ENCODE measurements at regions not wholly inside any gene's neighbourhood (a gene's known extent, or its start where the extent isn't known, plus 50 kb on each side); places are given as distances from the start of the nearest gene placed in this dataset.

- Histone ChIP-seq H3K36me3 (ENCODE audit: control insufficient read depth in 1 of 2, insufficient read depth in 2 of 2, low read depth in 1 of 2, low read length in 2 of 2) (no peaks in the 10 kb centered on the region), H3K9me3 (ENCODE audit: control insufficient read depth, low read length) (no peaks in the 10 kb centered on the region), H4K91ac (ENCODE audit: low read length) (no peak overlapping the region), H3K27ac (ENCODE audit: low read length, poor library complexity, severe bottlenecking) (no peak overlapping the region), H2BK12ac (ENCODE audit: low read length in 2 of 2) (no peak overlapping the region), H3K4me3 (ENCODE audit: insufficient read depth in 1 of 2, low read depth in 1 of 2, low read length in 2 of 2) (no peak overlapping the region), H2AFZ (ENCODE audit: low read depth, low read length) (no peak overlapping the region), H3K4ac (ENCODE audit: low read depth in 1 of 2, low read length in 2 of 2) (no peak overlapping the region), H3K27me3 (ENCODE audit: control insufficient read depth in 1 of 2, insufficient read depth in 1 of 2, low read length in 2 of 2) (no peaks in the 10 kb centered on the region), H3K23ac (ENCODE audit: low read length in 2 of 2) (no peak overlapping the region), H4K8ac (ENCODE audit: low read length) (no peak overlapping the region), H3K9ac (ENCODE audit: low read length) (no peak overlapping the region), H2BK15ac (ENCODE audit: low read depth, poor library complexity, severe bottlenecking) (no peak overlapping the region), H3K79me1 (replicated peaks; ENCODE audit: low read length, poor library complexity, severe bottlenecking) (no peaks in the 10 kb centered on the region), H2AK5ac (ENCODE audit: low read length, severe bottlenecking) (no peak overlapping the region), H3K4me1 (ENCODE audit: control insufficient read depth, insufficient read depth, low read depth, low read length) (no peaks in the 10 kb centered on the region), H3K18ac (ENCODE audit: low read depth in 1 of 2, low read length in 2 of 2) (peak overlapping the region in 1 of 2 experiments; percentile 2), H3K14ac (ENCODE audit: low read length in 2 of 2) (peak overlapping the region in 1 of 2 experiments; percentile 9), H3K4me2 (ENCODE audit: low read length, poor library complexity, severe bottlenecking) (no peak overlapping the region), H2BK120ac (ENCODE audit: low read depth, low read length) (peak overlapping the region; percentile 8), H2BK5ac (ENCODE audit: low read depth, low read length, poor library complexity, severe bottlenecking) (no peak overlapping the region)
- WGBS = 100% methylated on average over 2 of the region's 2 CpGs
- peak; percentile 3 for DNase-seq
Measured at GRCh38 chr18:70411307-70411706, 122.5 kb downstream of the SOCS6 start.

- H3K14ac ChIP-seq (ENCODE audit: low read length in 2 of 2) = no peak overlapping the region
- no peak overlapping the region for H3K23ac ChIP-seq (ENCODE audit: low read length in 2 of 2)
- H3K9me3 ChIP-seq (ENCODE audit: control insufficient read depth, low read length) = no peaks in the 10 kb centered on the region
- WGBS = 88% methylated on average over 3 of the region's 3 CpGs
- H3K9ac ChIP-seq (ENCODE audit: low read length) = no peak overlapping the region
- no peak overlapping the region for H2BK120ac ChIP-seq (ENCODE audit: low read depth, low read length)
- H3K4me2 ChIP-seq (ENCODE audit: low read length, poor library complexity, severe bottlenecking) = no peak overlapping the region
- no peak overlapping the region for H2BK12ac ChIP-seq (ENCODE audit: low read length in 2 of 2)
- no peak overlapping the region for H3K27ac ChIP-seq (ENCODE audit: low read length, poor library complexity, severe bottlenecking)
- DNase-seq = no peak
- no peak overlapping the region for H3K4ac ChIP-seq (ENCODE audit: low read depth in 1 of 2, low read length in 2 of 2)
- no peak overlapping the region for H3K18ac ChIP-seq (ENCODE audit: low read depth in 1 of 2, low read length in 2 of 2)
- no peak overlapping the region for H3K4me3 ChIP-seq (ENCODE audit: insufficient read depth in 1 of 2, low read depth in 1 of 2, low read length in 2 of 2)
- H3K36me3 ChIP-seq (ENCODE audit: control insufficient read depth in 1 of 2, insufficient read depth in 2 of 2, low read depth in 1 of 2, low read length in 2 of 2) = no peaks in the 10 kb centered on the region
- no peak overlapping the region for H2BK15ac ChIP-seq (ENCODE audit: low read depth, poor library complexity, severe bottlenecking)
- H2AK5ac ChIP-seq (ENCODE audit: low read length, severe bottlenecking) = no peak overlapping the region
- no peak overlapping the region for H2BK5ac ChIP-seq (ENCODE audit: low read depth, low read length, poor library complexity, severe bottlenecking)
- H4K91ac ChIP-seq (ENCODE audit: low read length) = no peak overlapping the region
- H3K4me1 ChIP-seq (ENCODE audit: control insufficient read depth, insufficient read depth, low read depth, low read length) = peaks cover 2% of the 10 kb centered on the region
- H3K79me1 ChIP-seq (replicated peaks; ENCODE audit: low read length, poor library complexity, severe bottlenecking) = no peaks in the 10 kb centered on the region
- H4K8ac ChIP-seq (ENCODE audit: low read length) = no peak overlapping the region
- no peaks in the 10 kb centered on the region for H3K27me3 ChIP-seq (ENCODE audit: control insufficient read depth in 1 of 2, insufficient read depth in 1 of 2, low read length in 2 of 2)
- no peak overlapping the region for H2AFZ ChIP-seq (ENCODE audit: low read depth, low read length)
Measured at GRCh38 chr18:70405052-70405451, 116.2 kb downstream of the SOCS6 start.

GRCh38 chr18:70400476-70400875 lies 111.6 kb downstream of the SOCS6 start:
- Histone ChIP-seq H2BK12ac (ENCODE audit: low read length in 2 of 2) (no peak overlapping the region), H3K23ac (ENCODE audit: low read length in 2 of 2) (no peak overlapping the region), H3K18ac (ENCODE audit: low read depth in 1 of 2, low read length in 2 of 2) (no peak overlapping the region), H2BK15ac (ENCODE audit: low read depth, poor library complexity, severe bottlenecking) (no peak overlapping the region), H4K8ac (ENCODE audit: low read length) (no peak overlapping the region), H2BK120ac (ENCODE audit: low read depth, low read length) (no peak overlapping the region), H3K27ac (ENCODE audit: low read length, poor library complexity, severe bottlenecking) (no peak overlapping the region), H3K36me3 (ENCODE audit: control insufficient read depth in 1 of 2, insufficient read depth in 2 of 2, low read depth in 1 of 2, low read length in 2 of 2) (no peaks in the 10 kb centered on the region), H2AFZ (ENCODE audit: low read depth, low read length) (no peak overlapping the region), H3K4me2 (ENCODE audit: low read length, poor library complexity, severe bottlenecking) (no peak overlapping the region), H3K4me3 (ENCODE audit: insufficient read depth in 1 of 2, low read depth in 1 of 2, low read length in 2 of 2) (no peak overlapping the region), H3K14ac (ENCODE audit: low read length in 2 of 2) (no peak overlapping the region), H2BK5ac (ENCODE audit: low read depth, low read length, poor library complexity, severe bottlenecking) (no peak overlapping the region), H3K4ac (ENCODE audit: low read depth in 1 of 2, low read length in 2 of 2) (no peak overlapping the region), H3K4me1 (ENCODE audit: control insufficient read depth, insufficient read depth, low read depth, low read length) (peaks cover 2% of the 10 kb centered on the region), H4K91ac (ENCODE audit: low read length) (no peak overlapping the region), H3K9me3 (ENCODE audit: control insufficient read depth, low read length) (no peaks in the 10 kb centered on the region), H2AK5ac (ENCODE audit: low read length, severe bottlenecking) (no peak overlapping the region), H3K79me1 (replicated peaks; ENCODE audit: low read length, poor library complexity, severe bottlenecking) (no peaks in the 10 kb centered on the region), H3K9ac (ENCODE audit: low read length) (no peak overlapping the region), H3K27me3 (ENCODE audit: control insufficient read depth in 1 of 2, insufficient read depth in 1 of 2, low read length in 2 of 2) (no peaks in the 10 kb centered on the region)
- WGBS = 81% methylated on average over 6 of the region's 6 CpGs
- DNase-seq = no peak

GRCh38 chr18:70398076-70398475 lies 109.2 kb downstream of the SOCS6 start:
- no peak for DNase-seq
- H3K18ac ChIP-seq (ENCODE audit: low read depth in 1 of 2, low read length in 2 of 2) = no peak overlapping the region
- no peaks in the 10 kb centered on the region for H3K9me3 ChIP-seq (ENCODE audit: control insufficient read depth, low read length)
- no peak overlapping the region for H2BK12ac ChIP-seq (ENCODE audit: low read length in 2 of 2)
- H3K4ac ChIP-seq (ENCODE audit: low read depth in 1 of 2, low read length in 2 of 2) = no peak overlapping the region
- H2AK5ac ChIP-seq (ENCODE audit: low read length, severe bottlenecking) = no peak overlapping the region
- H4K91ac ChIP-seq (ENCODE audit: low read length) = no peak overlapping the region
- H3K23ac ChIP-seq (ENCODE audit: low read length in 2 of 2) = no peak overlapping the region
- H3K36me3 ChIP-seq (ENCODE audit: control insufficient read depth in 1 of 2, insufficient read depth in 2 of 2, low read depth in 1 of 2, low read length in 2 of 2) = no peaks in the 10 kb centered on the region
- H3K9ac ChIP-seq (ENCODE audit: low read length) = no peak overlapping the region
- H4K8ac ChIP-seq (ENCODE audit: low read length) = no peak overlapping the region
- H2BK5ac ChIP-seq (ENCODE audit: low read depth, low read length, poor library complexity, severe bottlenecking) = no peak overlapping the region
- no peaks in the 10 kb centered on the region for H3K4me1 ChIP-seq (ENCODE audit: control insufficient read depth, insufficient read depth, low read depth, low read length)
- no peak overlapping the region for H2AFZ ChIP-seq (ENCODE audit: low read depth, low read length)
- no peak overlapping the region for H2BK15ac ChIP-seq (ENCODE audit: low read depth, poor library complexity, severe bottlenecking)
- no peak overlapping the region for H3K4me2 ChIP-seq (ENCODE audit: low read length, poor library complexity, severe bottlenecking)
- WGBS = no CpG with 5 or more reads among the region's 1 CpG
- H3K27ac ChIP-seq (ENCODE audit: low read length, poor library complexity, severe bottlenecking) = no peak overlapping the region
- no peak overlapping the region for H3K14ac ChIP-seq (ENCODE audit: low read length in 2 of 2)
- H3K79me1 ChIP-seq (replicated peaks; ENCODE audit: low read length, poor library complexity, severe bottlenecking) = no peaks in the 10 kb centered on the region
- H3K4me3 ChIP-seq (ENCODE audit: insufficient read depth in 1 of 2, low read depth in 1 of 2, low read length in 2 of 2) = no peak overlapping the region
- H3K27me3 ChIP-seq (ENCODE audit: control insufficient read depth in 1 of 2, insufficient read depth in 1 of 2, low read length in 2 of 2) = no peaks in the 10 kb centered on the region
- H2BK120ac ChIP-seq (ENCODE audit: low read depth, low read length) = no peak overlapping the region

Data from mesenchymal stem cell (in vitro differentiated cells and primary cell).